ENCODE measurements at regions not wholly inside any gene's neighbourhood (a gene's known extent, or its start where the extent isn't known, plus 50 kb on each side); places are given as distances from the start of the nearest gene placed in this dataset.

DNA sequence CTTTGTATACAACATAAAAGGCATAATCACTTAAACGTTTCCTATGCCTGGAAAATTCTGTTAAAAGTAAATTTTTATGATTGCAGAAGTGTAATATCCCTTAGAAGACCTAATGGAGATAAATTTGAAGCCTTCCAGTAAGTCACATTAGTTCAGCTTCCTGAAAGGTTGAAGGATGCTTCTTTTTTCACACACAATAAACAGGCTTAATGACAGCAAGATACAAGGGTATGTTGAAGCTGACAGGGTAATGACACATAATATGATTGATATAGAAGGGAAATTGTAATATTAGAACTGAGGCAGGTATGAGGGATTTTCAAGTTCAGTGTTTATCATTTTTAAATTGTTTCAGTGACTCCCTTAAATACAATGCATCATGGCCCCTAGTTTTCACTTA is 161.8 kb upstream of the NAALADL2 start:
- Histone ChIP-seq H3K9me3 (no peaks in the 10 kb centered on the region), H3K4me1 (no peaks in the 10 kb centered on the region), H3K27ac (no peak overlapping the region), H3K4me3 (no peak overlapping the region), H3K27me3 (no peaks in the 10 kb centered on the region), H3K36me3 (no peaks in the 10 kb centered on the region)
- DNase-seq (ENCODE audit: low spot score in 2 of 2), result no peak
- TF ChIP-seq POLR2AphosphoS5 (IDR thresholded peaks at IDR 0.05), result no peak
- TF ChIP-seq, protein P1, sequence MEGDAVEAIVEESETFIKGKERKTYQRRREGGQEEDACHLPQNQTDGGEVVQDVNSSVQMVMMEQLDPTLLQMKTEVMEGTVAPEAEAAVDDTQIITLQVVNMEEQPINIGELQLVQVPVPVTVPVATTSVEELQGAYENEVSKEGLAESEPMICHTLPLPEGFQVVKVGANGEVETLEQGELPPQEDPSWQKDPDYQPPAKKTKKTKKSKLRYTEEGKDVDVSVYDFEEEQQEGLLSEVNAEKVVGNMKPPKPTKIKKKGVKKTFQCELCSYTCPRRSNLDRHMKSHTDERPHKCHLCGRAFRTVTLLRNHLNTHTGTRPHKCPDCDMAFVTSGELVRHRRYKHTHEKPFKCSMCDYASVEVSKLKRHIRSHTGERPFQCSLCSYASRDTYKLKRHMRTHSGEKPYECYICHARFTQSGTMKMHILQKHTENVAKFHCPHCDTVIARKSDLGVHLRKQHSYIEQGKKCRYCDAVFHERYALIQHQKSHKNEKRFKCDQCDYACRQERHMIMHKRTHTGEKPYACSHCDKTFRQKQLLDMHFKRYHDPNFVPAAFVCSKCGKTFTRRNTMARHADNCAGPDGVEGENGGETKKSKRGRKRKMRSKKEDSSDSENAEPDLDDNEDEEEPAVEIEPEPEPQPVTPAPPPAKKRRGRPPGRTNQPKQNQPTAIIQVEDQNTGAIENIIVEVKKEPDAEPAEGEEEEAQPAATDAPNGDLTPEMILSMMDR (IDR thresholded peaks at IDR 0.05), result no peak
- no peak for TF ChIP-seq POLR2A (IDR thresholded peaks at IDR 0.05)
- intact Hi-C loops (cut with DNase I; ENCODE audit: low total_unique reads), result no loop called here

DNA sequence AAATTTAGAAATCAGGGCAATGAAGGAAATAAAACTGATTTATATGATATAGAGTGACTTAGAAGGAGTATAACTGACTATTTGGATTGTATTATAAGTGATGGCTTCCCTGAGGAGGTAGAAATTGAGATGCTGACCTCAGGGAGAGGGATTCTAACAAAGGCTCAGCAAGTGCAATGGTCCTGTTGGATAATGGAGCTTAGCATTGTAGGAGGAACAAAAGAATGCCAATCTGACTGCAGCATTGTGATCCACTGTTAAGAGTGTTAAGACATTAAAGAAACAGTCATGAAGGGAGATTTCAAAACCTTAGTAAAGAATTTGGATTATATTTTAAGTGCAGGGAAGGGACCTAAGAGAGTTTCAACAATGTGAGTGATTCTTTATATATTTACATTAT is 158.4 kb upstream of the NAALADL2 start:
- no peak for DNase-seq (ENCODE audit: low spot score in 2 of 2)
- no peaks in the 10 kb centered on the region for H3K9me3 ChIP-seq
- no peak overlapping the region for H3K4me3 ChIP-seq
- no peaks in the 10 kb centered on the region for H3K27me3 ChIP-seq
- no peak overlapping the region for H3K27ac ChIP-seq
- no peaks in the 10 kb centered on the region for H3K36me3 ChIP-seq
- intact Hi-C loops (cut with DNase I; ENCODE audit: low total_unique reads), result no loop called here
- no peak for TF ChIP-seq POLR2A (IDR thresholded peaks at IDR 0.05)
- TF ChIP-seq, protein P1 (IDR thresholded peaks at IDR 0.05), result no peak
- TF ChIP-seq POLR2AphosphoS5 (IDR thresholded peaks at IDR 0.05), result no peak
- H3K4me1 ChIP-seq, result no peaks in the 10 kb centered on the region

DNA sequence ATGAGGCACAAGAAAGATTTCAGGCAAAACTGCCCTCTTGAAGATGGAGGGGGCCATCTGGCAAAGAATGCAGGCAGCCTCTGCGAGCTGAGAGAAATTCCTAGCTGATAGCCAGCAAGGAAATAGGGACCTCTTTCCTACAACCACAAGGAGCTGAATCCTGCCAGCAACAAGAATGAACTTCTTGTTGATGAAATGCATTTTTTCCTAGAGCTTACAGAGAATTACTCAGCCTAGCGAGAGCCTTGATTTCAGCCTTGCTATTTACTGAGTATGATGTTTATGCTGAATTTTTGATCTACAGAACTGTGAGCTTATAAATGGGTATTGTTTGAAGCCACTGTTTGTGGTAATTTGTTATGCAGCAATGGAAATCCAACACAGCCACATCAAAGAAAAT is 148.5 kb upstream of the NAALADL2 start:
- TF ChIP-seq POLR2AphosphoS5 (IDR thresholded peaks at IDR 0.05), result no peak
- TF ChIP-seq, protein P1 (IDR thresholded peaks at IDR 0.05), result no peak
- TF ChIP-seq POLR2A (IDR thresholded peaks at IDR 0.05), result no peak
- Histone ChIP-seq H3K27me3 (no peaks in the 10 kb centered on the region), H3K4me3 (no peak overlapping the region), H3K4me1 (no peaks in the 10 kb centered on the region), H3K36me3 (no peaks in the 10 kb centered on the region), H3K9me3 (no peaks in the 10 kb centered on the region), H3K27ac (no peak overlapping the region)
- intact Hi-C loops (cut with DNase I; ENCODE audit: low total_unique reads), result no loop called here
- no peak for DNase-seq (ENCODE audit: low spot score in 2 of 2)

DNA sequence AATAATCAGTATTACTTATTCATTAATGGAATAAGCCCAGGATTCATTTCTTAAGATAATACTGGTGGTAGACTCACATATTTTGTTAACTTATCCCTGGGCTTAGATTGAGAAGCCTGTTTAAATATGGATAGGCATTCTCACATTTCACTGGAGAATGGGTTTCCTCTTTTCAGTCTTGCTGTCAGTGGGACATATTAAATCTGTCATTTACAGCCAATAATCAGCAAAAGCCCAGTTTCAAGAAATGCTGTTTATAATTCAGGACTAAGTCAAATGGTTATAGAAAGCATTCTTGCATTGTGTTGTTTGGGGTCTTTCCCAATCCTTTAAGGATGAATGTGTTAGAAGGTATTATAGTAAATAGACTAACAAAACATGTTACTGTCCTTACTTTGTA is 143.7 kb upstream of the NAALADL2 start:
- no peak for DNase-seq (ENCODE audit: low spot score in 2 of 2)
- H3K27ac ChIP-seq, result no peak overlapping the region
- H3K27me3 ChIP-seq, result no peaks in the 10 kb centered on the region
- H3K4me1 ChIP-seq, result no peaks in the 10 kb centered on the region
- no peak overlapping the region for H3K4me3 ChIP-seq
- TF ChIP-seq POLR2AphosphoS5 (IDR thresholded peaks at IDR 0.05) (no peak), POLR2A (IDR thresholded peaks at IDR 0.05) (no peak)
- TF ChIP-seq, protein P1 (IDR thresholded peaks at IDR 0.05), result no peak
- H3K36me3 ChIP-seq, result no peaks in the 10 kb centered on the region
- H3K9me3 ChIP-seq, result no peaks in the 10 kb centered on the region
- intact Hi-C loops (cut with DNase I; ENCODE audit: low total_unique reads), result no loop called here

DNA sequence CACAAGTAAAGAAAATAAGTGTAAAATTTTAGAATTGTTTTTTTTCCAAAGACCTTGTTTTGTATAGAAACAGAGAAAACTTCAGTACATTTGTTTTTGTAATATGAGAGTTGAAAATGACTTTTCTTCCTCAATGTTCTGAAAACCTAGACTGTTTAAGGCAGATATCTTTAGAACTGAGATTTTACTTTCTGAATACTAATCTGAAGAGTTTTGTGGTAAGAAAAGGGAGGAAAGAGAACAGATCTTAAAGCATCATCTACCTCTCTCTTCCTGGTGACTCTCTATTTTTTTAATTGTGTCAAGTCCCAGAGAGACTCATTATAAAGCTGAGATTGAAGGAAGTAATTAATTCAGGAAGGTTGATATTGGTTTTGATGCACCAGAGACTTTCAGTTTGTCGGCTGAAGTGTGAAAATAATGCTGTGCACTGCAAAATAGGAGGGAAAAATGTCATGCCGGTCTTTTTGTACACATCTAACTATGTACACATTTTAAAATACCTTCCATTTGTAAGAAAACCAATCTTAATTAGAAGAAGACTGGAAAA is 142.1 kb upstream of the NAALADL2 start:
- Histone ChIP-seq H3K4me3 (no peak overlapping the region), H3K4me1 (no peaks in the 10 kb centered on the region), H3K9me3 (no peaks in the 10 kb centered on the region), H3K36me3 (no peaks in the 10 kb centered on the region), H3K27me3 (no peaks in the 10 kb centered on the region), H3K27ac (no peak overlapping the region)
- TF ChIP-seq POLR2AphosphoS5 (IDR thresholded peaks at IDR 0.05) (no peak), POLR2A (IDR thresholded peaks at IDR 0.05) (no peak)
- TF ChIP-seq, protein P1 (IDR thresholded peaks at IDR 0.05), result no peak
- intact Hi-C loops (cut with DNase I; ENCODE audit: low total_unique reads), result no loop called here
- no peak for DNase-seq (ENCODE audit: low spot score in 2 of 2)
